ENCODE measurements at regions not wholly inside any gene's neighbourhood (a gene's known extent, or its start where the extent isn't known, plus 50 kb on each side); places are given as distances from the start of the nearest gene placed in this dataset.

DNA sequence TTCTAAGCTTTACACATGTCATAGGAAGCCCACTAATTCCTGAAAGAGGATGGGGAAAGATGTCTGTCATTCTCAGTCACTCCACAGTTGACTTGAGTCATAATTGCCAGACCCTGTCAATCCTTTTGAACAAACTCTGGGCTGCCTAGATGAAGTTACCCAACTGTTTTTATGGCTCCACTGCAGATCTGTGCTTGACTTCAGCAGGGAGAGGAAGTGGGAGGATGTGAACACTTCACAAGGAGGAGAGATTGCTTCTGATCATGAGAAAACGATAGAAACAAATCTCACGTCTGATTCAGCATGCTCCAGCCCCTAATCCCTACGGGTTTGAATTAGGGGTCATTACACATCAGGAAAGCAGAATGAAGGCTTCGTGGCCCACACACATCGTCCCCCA, 596.6 kb upstream of the CELF2 start:
- TF ChIP-seq TSHZ2 (CRISPR knock-in tag; IDR thresholded peaks at IDR 0.05) (no peak), OSR1 (CRISPR knock-in tag; IDR thresholded peaks at IDR 0.05) (no peak), ZFP30 (CRISPR knock-in tag; IDR thresholded peaks at IDR 0.05) (no peak), TCF4 (CRISPR knock-in tag; IDR thresholded peaks at IDR 0.05; ENCODE audit: borderline replicate concordance) (no peak)
